ENCODE measurements at regions not wholly inside any gene's neighbourhood (a gene's known extent, or its start where the extent isn't known, plus 50 kb on each side); places are given as distances from the start of the nearest gene placed in this dataset.

GRCh38 chr6:14273191-14273590 lies 155.6 kb downstream of the CD83 start:
- no peak for ATAC-seq
- TF ChIP-seq CTCF (IDR thresholded peaks at IDR 0.05) = no peak
- peaks cover 5% of the 10 kb centered on the region for H3K4me1 ChIP-seq
- no peaks in the 10 kb centered on the region for H3K9me3 ChIP-seq
- no peaks in the 10 kb centered on the region for H3K36me3 ChIP-seq (ENCODE audit: insufficient read depth in 1 of 2, low read depth in 1 of 2)
- 76 to 83% (median 79%) methylated on average over 8 of the region's 8 CpGs for WGBS, 3 donors
- no peak for DNase-seq
- no peak overlapping the region for H3K27ac ChIP-seq
- intact Hi-C loops (cut with DNase I) = no loop called here
- H3K4me3 ChIP-seq = no peak overlapping the region
- H3K27me3 ChIP-seq (ENCODE audit: insufficient read depth in 3 of 3, low read length in 2 of 3) = no peaks in the 10 kb centered on the region

- H3K27me3 ChIP-seq (ENCODE audit: insufficient read depth in 3 of 3, low read length in 2 of 3) = no peaks in the 10 kb centered on the region
- no peaks in the 10 kb centered on the region for H3K36me3 ChIP-seq (ENCODE audit: insufficient read depth in 1 of 2, low read depth in 1 of 2)
- 97 to 98% (median 97%) methylated on average over 6 of the region's 6 CpGs for WGBS, 3 donors
- no peaks in the 10 kb centered on the region for H3K9me3 ChIP-seq
- H3K4me3 ChIP-seq = no peak overlapping the region
- no peak overlapping the region for H3K27ac ChIP-seq
- ATAC-seq = no peak
- no peak for DNase-seq
- TF ChIP-seq CTCF (IDR thresholded peaks at IDR 0.05) = no peak
- intact Hi-C loops (cut with DNase I) = no loop called here
- H3K4me1 ChIP-seq = peaks cover 5% of the 10 kb centered on the region
These were observed 156.4 kb downstream of the CD83 start for GRCh38 chr6:14274016-14274415.

- Histone ChIP-seq H3K4me3 (no peak overlapping the region), H3K9me3 (peaks cover 2% of the 10 kb centered on the region), H3K27me3 (ENCODE audit: insufficient read depth in 3 of 3, low read length in 2 of 3) (no peaks in the 10 kb centered on the region), H3K36me3 (ENCODE audit: insufficient read depth in 1 of 2, low read depth in 1 of 2) (no peaks in the 10 kb centered on the region), H3K27ac (no peak overlapping the region), H3K4me1 (peaks cover 5% of the 10 kb centered on the region)
- WGBS, 3 donors = 63 to 72% (median 65%) methylated on average over 16 of the region's 16 CpGs
- intact Hi-C loops (cut with DNase I) = no loop called here
- ATAC-seq = no peak
- no peak for TF ChIP-seq CTCF (IDR thresholded peaks at IDR 0.05)
- DNase-seq = no peak
These were observed 157.2 kb downstream of the CD83 start for GRCh38 chr6:14274546-14275492.

- Histone ChIP-seq H3K27ac (no peak overlapping the region), H3K36me3 (ENCODE audit: insufficient read depth in 1 of 2, low read depth in 1 of 2) (no peaks in the 10 kb centered on the region), H3K9me3 (peaks cover 5% of the 10 kb centered on the region), H3K27me3 (ENCODE audit: insufficient read depth in 3 of 3, low read length in 2 of 3) (no peaks in the 10 kb centered on the region), H3K4me3 (no peak overlapping the region), H3K4me1 (peaks cover 5% of the 10 kb centered on the region)
- peak in 2 of 4 donors; percentile 28 to 56 for ATAC-seq
- TF ChIP-seq CTCF (IDR thresholded peaks at IDR 0.05) = no peak
- WGBS, 3 donors = 24 to 35% (median 26%) methylated on average over 9 of the region's 9 CpGs
- intact Hi-C loops (cut with DNase I) = no loop called here
- no peak for DNase-seq
These were observed 157.9 kb downstream of the CD83 start for GRCh38 chr6:14275493-14275851.
